IPS-18a (cell line): ENCODE measurements at regions not wholly inside any gene's neighbourhood (a gene's known extent, or its start where the extent isn't known, plus 50 kb on each side); places are given as distances from the start of the nearest gene placed in this dataset.
"Not testable (repeated sequence)": the region's sequence is repeated elsewhere in the genome, so short reads cannot be mapped to it uniquely, and the experiment has no call there.

Experiments
- H3K27ac ChIP-seq: one replicate; pipeline ENCODE4 v1.5.1; 2013; ENCODE audit warnings: low read length
- H3K27me3 ChIP-seq: one replicate; pipeline ENCODE4 v1.6.1; 2013; ENCODE audit warnings: mild to moderate bottlenecking, low read length; ENCODE audit not compliant: control insufficient read depth, insufficient read depth
- H3K36me3 ChIP-seq: one replicate; pipeline ENCODE4 v1.6.1; 2013; ENCODE audit warnings: low read depth, low read length; ENCODE audit not compliant: control insufficient read depth
- H3K4me1 ChIP-seq: one replicate; pipeline ENCODE4 v1.6.1; 2013; ENCODE audit warnings: low read depth, low read length; ENCODE audit not compliant: control insufficient read depth
- H3K4me3 ChIP-seq: one replicate; pipeline ENCODE4 v1.5.1; 2013; ENCODE audit warnings: low read length
- H3K9ac ChIP-seq: one replicate; pipeline ENCODE4 v1.6.1; 2013; ENCODE audit warnings: mild to moderate bottlenecking, low read length, moderate library complexity
- H3K9me3 ChIP-seq: one replicate; pipeline ENCODE4 v1.6.1; 2013; ENCODE audit warnings: low read depth, low read length; ENCODE audit not compliant: control insufficient read depth

GRCh38 chr2:47964277-47964676 lies 58.0 kb upstream of the FBXO11 start:
- Histone ChIP-seq H3K27ac (no peak overlapping the region), H3K9ac (no peak overlapping the region), H3K9me3 (no peaks in the 10 kb centered on the region)

DNA sequence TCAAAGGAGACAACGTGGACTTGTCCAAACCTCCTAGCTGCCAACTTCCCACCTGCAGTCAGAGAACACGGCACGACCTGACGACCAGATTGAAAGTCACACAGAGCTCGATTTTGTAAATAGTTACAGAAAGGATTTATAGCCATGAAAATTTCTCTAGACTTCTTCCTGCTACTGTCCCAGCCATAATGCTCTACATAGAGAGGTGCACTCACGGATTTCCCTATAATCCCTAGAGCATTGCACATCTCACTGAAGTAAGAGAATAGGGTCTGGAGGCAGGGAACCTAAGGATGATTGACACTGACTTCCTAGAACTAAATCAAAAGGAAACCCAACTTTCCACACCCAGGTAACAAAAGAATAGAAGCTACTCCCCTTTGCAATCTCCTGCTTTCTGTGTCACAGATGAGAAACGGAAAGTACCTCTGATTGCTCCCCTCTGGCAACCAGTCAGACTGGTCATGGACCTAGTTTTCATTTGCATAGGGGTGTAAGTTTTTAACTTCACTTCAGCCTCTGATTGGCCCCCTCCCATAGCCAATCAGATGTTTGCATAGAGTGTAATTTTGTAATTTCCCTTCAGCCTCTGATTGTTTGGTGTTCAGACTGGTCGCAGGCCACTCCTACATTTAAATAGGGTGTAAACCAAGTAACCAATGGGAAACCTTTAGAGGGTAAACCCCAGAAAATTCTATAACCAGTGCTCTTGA lies 58.6 kb upstream of the FBXO11 start:
- Histone ChIP-seq H3K9me3 (no peaks in the 10 kb centered on the region), H3K27me3 (no peaks in the 10 kb centered on the region)

More at GRCh38 chr2:47964277-47964676, 58.0 kb upstream of the FBXO11 start:
- Histone ChIP-seq H3K4me3 (no peak overlapping the region), H3K4me1 (peaks cover 5% of the 10 kb centered on the region), H3K36me3 (no peaks in the 10 kb centered on the region), H3K27me3 (no peaks in the 10 kb centered on the region)

GRCh38 chr2:47976728-47977127 lies 70.4 kb upstream of the FBXO11 start:
- H3K9me3 ChIP-seq, H3K4me1 ChIP-seq, H3K27me3 ChIP-seq, H3K27ac ChIP-seq, H3K4me3 ChIP-seq, H3K9ac ChIP-seq, H3K36me3 ChIP-seq: not testable (repeated sequence)

More for the DNA sequence above, 58.6 kb upstream of the FBXO11 start:
- no peak overlapping the region for H3K4me3 ChIP-seq
- no peaks in the 10 kb centered on the region for H3K36me3 ChIP-seq
- no peak overlapping the region for H3K9ac ChIP-seq
- H3K4me1 ChIP-seq, result peaks cover 5% of the 10 kb centered on the region
- no peak overlapping the region for H3K27ac ChIP-seq

- no peaks in the 10 kb centered on the region for H3K9me3 ChIP-seq
- H3K27ac ChIP-seq, result no peak overlapping the region
- H3K36me3 ChIP-seq, result no peaks in the 10 kb centered on the region
- H3K27me3 ChIP-seq, result no peaks in the 10 kb centered on the region
- H3K9ac ChIP-seq, result no peak overlapping the region
- no peak overlapping the region for H3K4me3 ChIP-seq
- H3K4me1 ChIP-seq, result no peaks in the 10 kb centered on the region
Observed at GRCh38 chr2:47984041-47984440, 77.7 kb upstream of the FBXO11 start.

GRCh38 chr2:47990503-47990902 lies 84.2 kb upstream of the FBXO11 start:
- H3K27me3 ChIP-seq, result no peaks in the 10 kb centered on the region
- no peak overlapping the region for H3K9ac ChIP-seq
- no peaks in the 10 kb centered on the region for H3K36me3 ChIP-seq
- H3K4me1 ChIP-seq, result no peaks in the 10 kb centered on the region
- no peak overlapping the region for H3K27ac ChIP-seq
- H3K9me3 ChIP-seq, result no peaks in the 10 kb centered on the region
- no peak overlapping the region for H3K4me3 ChIP-seq

GRCh38 chr2:47992671-47993070 lies 86.4 kb upstream of the FBXO11 start:
- Histone ChIP-seq H3K27ac (no peak overlapping the region), H3K4me3 (no peak overlapping the region), H3K27me3 (no peaks in the 10 kb centered on the region), H3K9me3 (no peaks in the 10 kb centered on the region), H3K9ac (no peak overlapping the region), H3K36me3 (no peaks in the 10 kb centered on the region), H3K4me1 (no peaks in the 10 kb centered on the region)

- Histone ChIP-seq H3K36me3 (no peaks in the 10 kb centered on the region), H3K9me3 (no peaks in the 10 kb centered on the region), H3K4me3 (no peak overlapping the region), H3K9ac (no peak overlapping the region), H3K27ac (no peak overlapping the region), H3K27me3 (no peaks in the 10 kb centered on the region), H3K4me1 (no peaks in the 10 kb centered on the region)
Observed at GRCh38 chr2:47996808-47997207, 90.5 kb upstream of the FBXO11 start.

GRCh38 chr2:47999512-47999911 lies 93.2 kb upstream of the FBXO11 start:
- Histone ChIP-seq H3K9ac (no peak overlapping the region), H3K27ac (no peak overlapping the region), H3K36me3 (no peaks in the 10 kb centered on the region), H3K4me1 (no peaks in the 10 kb centered on the region), H3K27me3 (no peaks in the 10 kb centered on the region), H3K4me3 (no peak overlapping the region), H3K9me3 (no peaks in the 10 kb centered on the region)

DNA sequence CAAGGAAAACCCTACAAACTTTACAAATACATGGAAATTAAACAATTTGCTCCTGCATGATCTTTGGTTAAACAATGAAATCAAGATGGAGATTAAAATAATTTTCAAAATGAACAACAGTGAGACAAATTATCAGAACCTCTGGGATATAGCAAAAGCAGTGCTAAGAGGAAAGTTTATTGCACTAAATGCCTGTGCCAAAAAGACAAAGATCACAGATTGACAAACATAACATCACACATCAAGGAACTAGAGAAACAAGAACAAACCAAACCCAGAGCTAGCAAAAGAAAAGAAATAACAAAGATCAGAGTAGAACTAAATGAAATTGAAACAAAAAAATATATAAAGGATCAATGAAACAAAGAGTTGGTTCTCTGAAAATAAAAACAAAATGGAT lies 95.2 kb upstream of the FBXO11 start:
- Histone ChIP-seq H3K9me3 (no peaks in the 10 kb centered on the region), H3K4me1 (no peaks in the 10 kb centered on the region), H3K27ac (no peak overlapping the region), H3K4me3 (no peak overlapping the region), H3K27me3 (no peaks in the 10 kb centered on the region), H3K9ac (no peak overlapping the region), H3K36me3 (no peaks in the 10 kb centered on the region)

DNA sequence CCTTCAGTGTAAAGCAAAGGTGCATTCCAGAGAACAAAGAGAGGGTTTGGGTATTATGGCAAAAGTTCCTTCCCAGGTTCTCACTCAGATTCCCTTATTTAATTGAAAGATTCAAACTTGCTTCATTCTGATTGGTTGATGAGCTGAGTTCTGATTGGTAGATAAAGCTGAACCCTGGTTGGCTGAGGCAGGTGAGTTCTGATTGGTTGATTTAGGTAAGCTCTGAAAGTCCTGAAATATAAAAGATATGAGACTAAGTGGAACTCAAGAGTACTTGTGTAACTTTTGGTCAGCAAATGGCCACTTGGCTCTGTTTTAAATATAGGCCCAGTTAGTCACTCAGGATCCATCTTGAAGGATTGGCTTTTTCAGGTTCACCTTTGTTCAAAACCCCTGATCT lies 99.8 kb upstream of the FBXO11 start:
- no peaks in the 10 kb centered on the region for H3K9me3 ChIP-seq
- no peak overlapping the region for H3K9ac ChIP-seq
- H3K27me3 ChIP-seq, result no peaks in the 10 kb centered on the region
- no peaks in the 10 kb centered on the region for H3K36me3 ChIP-seq
- no peaks in the 10 kb centered on the region for H3K4me1 ChIP-seq
- no peak overlapping the region for H3K27ac ChIP-seq
- no peak overlapping the region for H3K4me3 ChIP-seq

DNA sequence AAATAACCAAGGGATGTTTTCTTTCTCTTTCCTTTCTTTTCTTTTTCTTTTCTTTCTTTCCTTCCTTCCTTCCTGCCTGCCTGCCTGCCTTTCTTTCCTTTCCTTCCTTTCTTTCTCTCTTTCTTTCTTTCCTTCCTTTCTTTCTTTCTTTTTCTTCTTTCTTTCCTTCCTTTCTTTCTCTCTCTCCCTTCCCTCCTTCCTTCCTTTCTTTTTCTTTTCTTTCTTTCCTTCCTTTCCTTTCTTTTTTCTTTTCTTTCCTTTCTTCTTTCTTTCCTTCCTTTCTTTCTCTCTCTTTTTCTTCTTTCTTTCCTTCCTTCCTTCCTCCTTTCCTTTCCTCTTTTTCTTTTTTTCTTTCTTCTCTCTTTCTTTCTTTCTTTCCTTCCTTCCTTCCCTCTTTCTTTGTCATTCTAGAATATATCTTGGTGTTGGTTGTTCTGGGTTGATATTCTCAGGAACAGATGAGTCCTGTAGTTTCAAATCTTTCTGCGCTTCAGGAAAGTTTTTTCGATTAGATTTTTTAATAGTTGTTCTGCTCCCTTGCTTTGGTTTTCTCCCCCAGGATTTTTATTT lies 101.5 kb upstream of the FBXO11 start:
- no peaks in the 10 kb centered on the region for H3K4me1 ChIP-seq
- H3K9ac ChIP-seq, result no peak overlapping the region
- no peaks in the 10 kb centered on the region for H3K36me3 ChIP-seq
- no peak overlapping the region for H3K4me3 ChIP-seq
- no peaks in the 10 kb centered on the region for H3K27me3 ChIP-seq
- H3K27ac ChIP-seq, result no peak overlapping the region
- no peaks in the 10 kb centered on the region for H3K9me3 ChIP-seq

- H3K36me3 ChIP-seq, result no peaks in the 10 kb centered on the region
- H3K9me3 ChIP-seq, result no peaks in the 10 kb centered on the region
- H3K9ac ChIP-seq, result no peak overlapping the region
- H3K4me3 ChIP-seq, result no peak overlapping the region
- H3K4me1 ChIP-seq, result no peaks in the 10 kb centered on the region
- H3K27ac ChIP-seq, result no peak overlapping the region
- H3K27me3 ChIP-seq, result no peaks in the 10 kb centered on the region
Observed at GRCh38 chr2:48009256-48009655, 103.0 kb upstream of the FBXO11 start.
